GM12878 (cell line): ENCODE measurements at regions not wholly inside any gene's neighbourhood (a gene's known extent, or its start where the extent isn't known, plus 50 kb on each side); places are given as distances from the start of the nearest gene placed in this dataset.

Source experiments
- ATAC-seq: fragments of 200-7000 bp; cut with Tn5 transposase; 3 replicates; pipeline ENCODE4 v1.9.1; 2020; ENCODE audit warnings: mild to moderate bottlenecking, moderate library complexity
- BruUV-seq: library from RNA; stranded (reverse); fragments of 400-500 nt; replicated peaks from 2 replicates; lab custom pipeline; 2021; lab: Mats Ljungman, UMichigan
- CTCF ChIA-PET: fragments of 300-600 bp; sonication (Branson Sonifier 250); formaldehyde crosslinking; extraction: SDS; loops from one replicate; lab custom pipeline; 2021; ENCODE audit warnings: inconsistent platforms; lab: Yijun Ruan, JAX
- POLR2A ChIA-PET: fragments of 350-600 bp; formaldehyde crosslinking; extraction: SDS; loops from one replicate; lab custom pipeline; 2021; ENCODE audit warnings: inconsistent platforms; lab: Charles Lee
- RAD21 ChIA-PET: fragments of 300-600 bp; sonication (Branson Sonifier 250); formaldehyde crosslinking; loops from one replicate; lab custom pipeline; 2023; ENCODE audit warnings: antibody characterized with exemption; ENCODE audit not compliant: unreplicated experiment; lab: Charles Lee
- SMC1A ChIA-PET: fragments of 300-600 bp; sonication (Branson Sonifier 250); formaldehyde crosslinking; loops from one replicate; lab custom pipeline; 2023; ENCODE audit not compliant: unreplicated experiment, uncharacterized antibody; lab: Charles Lee
- DNase-seq: peaks from one replicate; pipeline ENCODE4 v3.0.0-alpha.2; 2011; ENCODE audit warnings: low read depth, low spot score
- FAIRE-seq: peaks from 3 replicates; lab custom pipeline; 2011; peaks lifted over from hg19 to GRCh38; lab: Jason Lieb, UNC
- H2AFZ ChIP-seq: 2 replicates; pipeline ENCODE4 v1.6.0; 2011; ENCODE audit warnings: low read depth, low read length, control low read depth; ENCODE audit not compliant: control insufficient read depth
- H3K27ac ChIP-seq: 2 replicates; pipeline ENCODE4 v1.5.1; 2011; ENCODE audit warnings: control low read depth; ENCODE audit not compliant: control insufficient read depth, insufficient read depth
- H3K27me3 ChIP-seq, 2 experiments: replicated peaks in 1 of 2; 2 replicates each; pipeline versions ENCODE4 v1.6.0 to v1.6.1; 2011; ENCODE audit warnings: low read length in 1 of 2; ENCODE audit not compliant: control insufficient read depth in 2 of 2, insufficient read depth in 2 of 2
- H3K36me3 ChIP-seq, 2 experiments: 2 replicates each; pipeline ENCODE4 v1.5.1; 2011; ENCODE audit warnings: low read length in 1 of 2; ENCODE audit not compliant: control insufficient read depth in 2 of 2, insufficient read depth in 2 of 2
- H3K4me1 ChIP-seq: 2 replicates; pipeline ENCODE4 v1.6.1; 2011; ENCODE audit warnings: mild to moderate bottlenecking, low read length, moderate library complexity, mixed read lengths; ENCODE audit not compliant: control insufficient read depth, insufficient read depth
- H3K4me2 ChIP-seq: 2 replicates; pipeline ENCODE4 v1.6.0; 2011; ENCODE audit warnings: control low read depth; ENCODE audit not compliant: control insufficient read depth, insufficient read depth
- H3K4me3 ChIP-seq: fragments of 200-600 bp; sonication (generic); 2 replicates; pipeline ENCODE4 v1.5.1; 2016
- H3K79me2 ChIP-seq: 2 replicates; pipeline ENCODE4 v1.6.0; 2011; ENCODE audit warnings: low read length; ENCODE audit not compliant: control insufficient read depth, insufficient read depth
- H3K9ac ChIP-seq: 2 replicates; pipeline ENCODE4 v1.8.0; 2011; ENCODE audit warnings: low read length, control low read depth, mixed read lengths; ENCODE audit not compliant: control insufficient read depth, insufficient read depth
- H3K9me3 ChIP-seq: replicated peaks from 3 replicates; pipeline ENCODE4 v1.5.1; 2011; ENCODE audit warnings: mild to moderate bottlenecking, low read length; ENCODE audit not compliant: control insufficient read depth, insufficient read depth
- H4K20me1 ChIP-seq: 2 replicates; pipeline ENCODE4 v1.6.0; 2011; ENCODE audit not compliant: control insufficient read depth, insufficient read depth
- ASH2L ChIP-seq: fragments of 300-600, 200-600 bp; sonication (generic); IDR thresholded peaks from 2 replicates; pipeline ENCODE4 v1.6.1; 2017; ENCODE audit warnings: low read depth, mild to moderate bottlenecking, borderline replicate concordance
- BACH1 ChIP-seq: fragments of 450-650 bp; IDR thresholded peaks from 2 replicates; pipeline ENCODE4 v1.6.1; 2017; ENCODE audit warnings: mild to moderate bottlenecking, borderline replicate concordance
- BRCA1 ChIP-seq: IDR thresholded peaks from 2 replicates; pipeline ENCODE4 v1.6.1; 2011; ENCODE audit warnings: low read depth, low read length, improper control_type of control experiment
- CBX3 ChIP-seq: fragments of 200-600 bp; sonication (generic); IDR thresholded peaks from 2 replicates; pipeline ENCODE4 v1.6.1; 2016; ENCODE audit warnings: low read depth, borderline replicate concordance
- EED ChIP-seq: sonication (generic); IDR thresholded peaks from 2 replicates; pipeline ENCODE4 v1.6.1; 2016; ENCODE audit warnings: antibody characterized with exemption, low read depth
- IRF4 ChIP-seq: IDR thresholded peaks from 2 replicates; pipeline ENCODE4 v1.6.1; 2011; ENCODE audit warnings: low read depth, low read length
- NFXL1 ChIP-seq: fragments of 450-650 bp; IDR thresholded peaks from 2 replicates; pipeline ENCODE4 v1.6.1; 2017; ENCODE audit warnings: antibody characterized with exemption, mild to moderate bottlenecking, borderline replicate concordance
- NFYA ChIP-seq: IDR thresholded peaks from 2 replicates; pipeline ENCODE4 v1.6.1; 2011; ENCODE audit warnings: low read depth, mild to moderate bottlenecking, low read length, improper control_type of control experiment, borderline replicate concordance
- NR2F1 ChIP-seq: fragments of 450-650 bp; conservative IDR thresholded peaks from 2 replicates; pipeline ENCODE4 v1.6.1; 2017; ENCODE audit warnings: mild to moderate bottlenecking
- POLR2AphosphoS5 ChIP-seq: IDR thresholded peaks from 2 replicates; pipeline ENCODE4 v1.6.1; 2011; ENCODE audit warnings: mild to moderate bottlenecking, low read length, inconsistent platforms
- SUZ12 ChIP-seq: fragments of 200-600 bp; sonication (generic); IDR thresholded peaks from one replicate; pipeline ENCODE4 v1.6.1; 2018; ENCODE audit warnings: antibody characterized with exemption, mild to moderate bottlenecking; ENCODE audit not compliant: unreplicated experiment
- ZNF207 ChIP-seq: fragments of 450-650 bp; IDR thresholded peaks from 2 replicates; pipeline ENCODE4 v1.6.1; 2014; ENCODE audit warnings: antibody characterized with exemption, mild to moderate bottlenecking, borderline replicate concordance
- WGBS: methylation state at CpG from one replicate; pipeline ENCODE4 v1.1.6; 2016; ENCODE audit warnings: low lambda C conversion rate; ENCODE audit not compliant: insufficient replicate concordance, insufficient coverage; ENCODE audit errors: missing lambda C conversion rate; 5-methylcytosine and 5-hydroxymethylcytosine counted together
- in situ Hi-C: fragments of 300-500 bp; cut with MboI; formaldehyde crosslinking; loops from 9 replicates; pipeline ENCODE4 v1.14.3; 2018; ENCODE audit warnings: mixed read lengths
- intact Hi-C: fragments of 100-400 bp; cut with micrococcal nuclease; formaldehyde crosslinking; loops from one replicate; pipeline ENCODE4 v1.14.2; 2022; ENCODE audit not compliant: unreplicated experiment
- TF ChIP-seq, protein P1 (sequence below): fragments of 450-650 bp; formaldehyde crosslinking; IDR thresholded peaks from 2 replicates; pipeline ENCODE4 v1.4.0; 2022; ENCODE audit warnings: mild to moderate bottlenecking, moderate library complexity
- TF ChIP-seq, protein P2 (sequence below): fragments of 150-350 bp; IDR thresholded peaks from 2 replicates; pipeline ENCODE4 v1.6.1; 2014; ENCODE audit warnings: mild to moderate bottlenecking, low read depth, low read length
- TF ChIP-seq, protein P3 (sequence below): fragments of 450-650 bp; IDR thresholded peaks from 2 replicates; pipeline ENCODE4 v1.6.1; 2017; ENCODE audit warnings: mild to moderate bottlenecking
- TF ChIP-seq, protein P4 (sequence below): IDR thresholded peaks from 2 replicates; pipeline ENCODE4 v1.6.1; 2011; ENCODE audit warnings: borderline replicate concordance, low read depth, mild to moderate bottlenecking, moderate library complexity, low read length; ENCODE audit not compliant: insufficient read depth, poor library complexity, severe bottlenecking

DNA sequence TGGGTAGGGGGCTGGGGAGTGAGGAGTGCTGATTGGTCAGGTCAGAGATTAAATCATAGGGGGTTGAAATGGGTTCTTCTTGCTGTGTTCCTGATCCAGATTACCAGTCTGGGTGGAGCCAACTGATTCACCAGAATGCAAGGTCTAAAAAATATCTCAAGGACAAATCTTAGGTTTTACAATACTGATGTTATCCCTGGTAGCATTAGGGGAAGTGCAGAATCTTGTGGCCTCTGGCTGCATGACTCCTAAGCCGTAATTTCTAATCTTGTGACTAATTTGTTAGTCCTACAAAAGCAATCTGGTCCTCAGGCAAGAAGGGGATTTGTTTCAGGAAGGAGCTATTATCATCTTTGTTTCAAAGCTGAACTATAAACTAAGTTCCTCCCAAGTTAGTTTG is 289.2 kb upstream of the KYNU start:
- SMC1A ChIA-PET = no interaction called here
- ATAC-seq (no peak), FAIRE-seq (no peak), DNase-seq (no peak)
- RAD21 ChIA-PET = no interaction called here
- no peak overlapping the region for H3K4me2 ChIP-seq
- in situ Hi-C loops (no loop called here), intact Hi-C loops (no loop called here)
- no peaks in the 10 kb centered on the region for H3K27me3 ChIP-seq
- no peaks in the 10 kb centered on the region for H3K9me3 ChIP-seq
- BruUV-seq = no TSS peak
- POLR2A ChIA-PET = no interaction called here
- TF ChIP-seq EED (no peak), NR2F1 (no peak), BRCA1 (no peak), NFYA (no peak), BACH1 (no peak), POLR2AphosphoS5 (no peak), ZNF207 (no peak), ASH2L (no peak), CBX3 (no peak), SUZ12 (no peak), NFXL1 (no peak), IRF4 (no peak)
- TF ChIP-seq, protein P1, sequence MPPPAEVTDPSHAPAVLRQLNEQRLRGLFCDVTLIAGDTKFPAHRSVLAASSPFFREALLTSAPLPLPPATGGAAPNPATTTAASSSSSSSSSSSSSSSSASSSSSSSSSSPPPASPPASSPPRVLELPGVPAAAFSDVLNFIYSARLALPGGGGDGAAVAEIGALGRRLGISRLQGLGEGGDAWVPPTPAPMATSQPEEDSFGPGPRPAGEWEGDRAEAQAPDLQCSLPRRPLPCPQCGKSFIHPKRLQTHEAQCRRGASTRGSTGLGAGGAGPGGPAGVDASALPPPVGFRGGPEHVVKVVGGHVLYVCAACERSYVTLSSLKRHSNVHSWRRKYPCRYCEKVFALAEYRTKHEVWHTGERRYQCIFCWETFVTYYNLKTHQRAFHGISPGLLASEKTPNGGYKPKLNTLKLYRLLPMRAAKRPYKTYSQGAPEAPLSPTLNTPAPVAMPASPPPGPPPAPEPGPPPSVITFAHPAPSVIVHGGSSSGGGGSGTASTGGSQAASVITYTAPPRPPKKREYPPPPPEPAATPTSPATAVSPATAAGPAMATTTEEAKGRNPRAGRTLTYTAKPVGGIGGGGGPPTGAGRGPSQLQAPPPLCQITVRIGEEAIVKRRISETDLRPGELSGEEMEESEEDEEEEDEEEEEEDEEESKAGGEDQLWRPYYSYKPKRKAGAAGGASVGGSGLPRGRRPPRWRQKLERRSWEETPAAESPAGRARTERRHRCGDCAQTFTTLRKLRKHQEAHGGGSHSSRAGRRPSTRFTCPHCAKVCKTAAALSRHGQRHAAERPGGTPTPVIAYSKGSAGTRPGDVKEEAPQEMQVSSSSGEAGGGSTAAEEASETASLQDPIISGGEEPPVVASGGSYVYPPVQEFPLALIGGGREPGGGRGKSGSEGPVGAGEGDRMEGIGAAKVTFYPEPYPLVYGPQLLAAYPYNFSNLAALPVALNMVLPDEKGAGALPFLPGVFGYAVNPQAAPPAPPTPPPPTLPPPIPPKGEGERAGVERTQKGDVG (CRISPR knock-in tag) = no peak
- TF ChIP-seq, protein P2, sequence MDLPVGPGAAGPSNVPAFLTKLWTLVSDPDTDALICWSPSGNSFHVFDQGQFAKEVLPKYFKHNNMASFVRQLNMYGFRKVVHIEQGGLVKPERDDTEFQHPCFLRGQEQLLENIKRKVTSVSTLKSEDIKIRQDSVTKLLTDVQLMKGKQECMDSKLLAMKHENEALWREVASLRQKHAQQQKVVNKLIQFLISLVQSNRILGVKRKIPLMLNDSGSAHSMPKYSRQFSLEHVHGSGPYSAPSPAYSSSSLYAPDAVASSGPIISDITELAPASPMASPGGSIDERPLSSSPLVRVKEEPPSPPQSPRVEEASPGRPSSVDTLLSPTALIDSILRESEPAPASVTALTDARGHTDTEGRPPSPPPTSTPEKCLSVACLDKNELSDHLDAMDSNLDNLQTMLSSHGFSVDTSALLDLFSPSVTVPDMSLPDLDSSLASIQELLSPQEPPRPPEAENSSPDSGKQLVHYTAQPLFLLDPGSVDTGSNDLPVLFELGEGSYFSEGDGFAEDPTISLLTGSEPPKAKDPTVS = no peak
- TF ChIP-seq, protein P3, sequence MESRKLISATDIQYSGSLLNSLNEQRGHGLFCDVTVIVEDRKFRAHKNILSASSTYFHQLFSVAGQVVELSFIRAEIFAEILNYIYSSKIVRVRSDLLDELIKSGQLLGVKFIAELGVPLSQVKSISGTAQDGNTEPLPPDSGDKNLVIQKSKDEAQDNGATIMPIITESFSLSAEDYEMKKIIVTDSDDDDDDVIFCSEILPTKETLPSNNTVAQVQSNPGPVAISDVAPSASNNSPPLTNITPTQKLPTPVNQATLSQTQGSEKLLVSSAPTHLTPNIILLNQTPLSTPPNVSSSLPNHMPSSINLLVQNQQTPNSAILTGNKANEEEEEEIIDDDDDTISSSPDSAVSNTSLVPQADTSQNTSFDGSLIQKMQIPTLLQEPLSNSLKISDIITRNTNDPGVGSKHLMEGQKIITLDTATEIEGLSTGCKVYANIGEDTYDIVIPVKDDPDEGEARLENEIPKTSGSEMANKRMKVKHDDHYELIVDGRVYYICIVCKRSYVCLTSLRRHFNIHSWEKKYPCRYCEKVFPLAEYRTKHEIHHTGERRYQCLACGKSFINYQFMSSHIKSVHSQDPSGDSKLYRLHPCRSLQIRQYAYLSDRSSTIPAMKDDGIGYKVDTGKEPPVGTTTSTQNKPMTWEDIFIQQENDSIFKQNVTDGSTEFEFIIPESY = no peak
- TF ChIP-seq, protein P4, sequence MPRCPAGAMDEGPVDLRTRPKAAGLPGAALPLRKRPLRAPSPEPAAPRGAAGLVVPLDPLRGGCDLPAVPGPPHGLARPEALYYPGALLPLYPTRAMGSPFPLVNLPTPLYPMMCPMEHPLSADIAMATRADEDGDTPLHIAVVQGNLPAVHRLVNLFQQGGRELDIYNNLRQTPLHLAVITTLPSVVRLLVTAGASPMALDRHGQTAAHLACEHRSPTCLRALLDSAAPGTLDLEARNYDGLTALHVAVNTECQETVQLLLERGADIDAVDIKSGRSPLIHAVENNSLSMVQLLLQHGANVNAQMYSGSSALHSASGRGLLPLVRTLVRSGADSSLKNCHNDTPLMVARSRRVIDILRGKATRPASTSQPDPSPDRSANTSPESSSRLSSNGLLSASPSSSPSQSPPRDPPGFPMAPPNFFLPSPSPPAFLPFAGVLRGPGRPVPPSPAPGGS = no peak
- 68% methylated on average over 1 of the region's 1 CpG for WGBS
- H3K4me1 ChIP-seq = peaks cover 10% of the 10 kb centered on the region
- no peaks in the 10 kb centered on the region for H4K20me1 ChIP-seq
- CTCF ChIA-PET = interaction anchor here (0.6 to 2.0 kb wide), 2 partner anchors 18 to 198 kb away, joined by 3 to 5 read pairs; no protein-coding TSS in a partner anchor
- H3K9ac ChIP-seq = no peak overlapping the region
- H3K79me2 ChIP-seq = no peaks in the 10 kb centered on the region
- H3K4me3 ChIP-seq = no peak overlapping the region
- H3K36me3 ChIP-seq = no peaks in the 10 kb centered on the region
- no peak overlapping the region for H2AFZ ChIP-seq
- H3K27ac ChIP-seq = no peak overlapping the region
